ENCODE measurements at regions not wholly inside any gene's neighbourhood (a gene's known extent, or its start where the extent isn't known, plus 50 kb on each side); places are given as distances from the start of the nearest gene placed in this dataset.
A peak's percentile ranks its signal among the peaks of the same experiment; 100 is the strongest.

GRCh38 chr1:63068626-63069025 is 253.7 kb upstream of the FOXD3 start:
- H3K4me1 ChIP-seq (ENCODE audit: low read length): no peaks in the 10 kb centered on the region
- DNase-seq: no peak
- no peaks in the 10 kb centered on the region for H3K9me2 ChIP-seq (replicated peaks; ENCODE audit: insufficient read depth, low read length)
- no peaks in the 10 kb centered on the region for H3K36me3 ChIP-seq (replicated peaks; ENCODE audit: insufficient read depth, low read length)
- no peaks in the 10 kb centered on the region for H3K79me2 ChIP-seq (ENCODE audit: low read length)
- H3K27ac ChIP-seq (ENCODE audit: low read length): no peak overlapping the region
- no peaks in the 10 kb centered on the region for H3K9me3 ChIP-seq (replicated peaks; ENCODE audit: insufficient read depth, low read length)
- no peaks in the 10 kb centered on the region for H3F3A ChIP-seq (ENCODE audit: insufficient read depth, low read length)
- H4K20me1 ChIP-seq (ENCODE audit: insufficient read depth, low read length): no peaks in the 10 kb centered on the region
- TF ChIP-seq EZH2 (optimal IDR thresholded peaks at IDR 0.05; ENCODE audit: low read depth, low read length) (no peak), CTCF (IDR thresholded peaks at IDR 0.05; ENCODE audit: low read length) (no peak), EZH2phosphoT487 (IDR thresholded peaks at IDR 0.05; ENCODE audit: low read length) (no peak)
- H3K4me2 ChIP-seq (ENCODE audit: low read depth, low read length): no peak overlapping the region
- H2AFZ ChIP-seq (ENCODE audit: low read length): no peak overlapping the region
- H3K9ac ChIP-seq (ENCODE audit: low read length): no peak overlapping the region
- H3K4me3 ChIP-seq (ENCODE audit: low read length): no peak overlapping the region
- H3K27me3 ChIP-seq (replicated peaks; ENCODE audit: insufficient read depth, low read length): no peaks in the 10 kb centered on the region

GRCh38 chr1:63069214-63069613 is 253.2 kb upstream of the FOXD3 start:
- Histone ChIP-seq H3K9me3 (replicated peaks; ENCODE audit: insufficient read depth, low read length) (no peaks in the 10 kb centered on the region), H3K4me1 (ENCODE audit: low read length) (no peaks in the 10 kb centered on the region), H2AFZ (ENCODE audit: low read length) (no peak overlapping the region), H3K79me2 (ENCODE audit: low read length) (no peaks in the 10 kb centered on the region), H4K20me1 (ENCODE audit: insufficient read depth, low read length) (no peaks in the 10 kb centered on the region), H3F3A (ENCODE audit: insufficient read depth, low read length) (no peaks in the 10 kb centered on the region), H3K4me3 (ENCODE audit: low read length) (no peak overlapping the region), H3K9ac (ENCODE audit: low read length) (no peak overlapping the region), H3K36me3 (replicated peaks; ENCODE audit: insufficient read depth, low read length) (no peaks in the 10 kb centered on the region), H3K27me3 (replicated peaks; ENCODE audit: insufficient read depth, low read length) (no peaks in the 10 kb centered on the region), H3K27ac (ENCODE audit: low read length) (no peak overlapping the region), H3K9me2 (replicated peaks; ENCODE audit: insufficient read depth, low read length) (no peaks in the 10 kb centered on the region), H3K4me2 (ENCODE audit: low read depth, low read length) (no peak overlapping the region)
- TF ChIP-seq CTCF (IDR thresholded peaks at IDR 0.05; ENCODE audit: low read length) (no peak), EZH2 (optimal IDR thresholded peaks at IDR 0.05; ENCODE audit: low read depth, low read length) (no peak), EZH2phosphoT487 (IDR thresholded peaks at IDR 0.05; ENCODE audit: low read length) (no peak)
- no peak for DNase-seq

- Histone ChIP-seq H3K4me2 (ENCODE audit: low read depth, low read length) (no peak overlapping the region), H3K9ac (ENCODE audit: low read length) (no peak overlapping the region), H3K27ac (ENCODE audit: low read length) (no peak overlapping the region), H3K79me2 (ENCODE audit: low read length) (no peaks in the 10 kb centered on the region), H3K9me3 (replicated peaks; ENCODE audit: insufficient read depth, low read length) (no peaks in the 10 kb centered on the region), H3K9me2 (replicated peaks; ENCODE audit: insufficient read depth, low read length) (no peaks in the 10 kb centered on the region), H3K36me3 (replicated peaks; ENCODE audit: insufficient read depth, low read length) (no peaks in the 10 kb centered on the region), H3K27me3 (replicated peaks; ENCODE audit: insufficient read depth, low read length) (no peaks in the 10 kb centered on the region), H3K4me1 (ENCODE audit: low read length) (no peaks in the 10 kb centered on the region), H3F3A (ENCODE audit: insufficient read depth, low read length) (no peaks in the 10 kb centered on the region), H2AFZ (ENCODE audit: low read length) (0 out of 2 replicates have a peak overlapping the region, but pooled peaks have one; percentile 9), H3K4me3 (ENCODE audit: low read length) (no peak overlapping the region), H4K20me1 (ENCODE audit: insufficient read depth, low read length) (no peaks in the 10 kb centered on the region)
- TF ChIP-seq EZH2phosphoT487 (IDR thresholded peaks at IDR 0.05; ENCODE audit: low read length) (no peak), CTCF (IDR thresholded peaks at IDR 0.05; ENCODE audit: low read length) (peak; percentile 10; the same call in 1 of the 2 replicates), EZH2 (optimal IDR thresholded peaks at IDR 0.05; ENCODE audit: low read depth, low read length) (no peak)
- DNase-seq: no peak
Observed at GRCh38 chr1:63073309-63074306, 248.8 kb upstream of the FOXD3 start.
